HG03565 (cell line): ENCODE measurements at regions not wholly inside any gene's neighbourhood (a gene's known extent, or its start where the extent isn't known, plus 50 kb on each side); places are given as distances from the start of the nearest gene placed in this dataset.
A peak's percentile ranks its signal among the peaks of the same experiment; 100 is the strongest.

Experiments used
- ATAC-seq: cut with Tn5 transposase; IDR thresholded peaks from one replicate; pipeline ENCODE4 v1.9.1; 2021; ENCODE audit warnings: mild to moderate bottlenecking, moderate library complexity; ENCODE audit not compliant: unreplicated experiment

- ATAC-seq = no peak
Observed at GRCh38 chr19:34305221-34306083, 51.1 kb downstream of the GARRE1 start.

DNA sequence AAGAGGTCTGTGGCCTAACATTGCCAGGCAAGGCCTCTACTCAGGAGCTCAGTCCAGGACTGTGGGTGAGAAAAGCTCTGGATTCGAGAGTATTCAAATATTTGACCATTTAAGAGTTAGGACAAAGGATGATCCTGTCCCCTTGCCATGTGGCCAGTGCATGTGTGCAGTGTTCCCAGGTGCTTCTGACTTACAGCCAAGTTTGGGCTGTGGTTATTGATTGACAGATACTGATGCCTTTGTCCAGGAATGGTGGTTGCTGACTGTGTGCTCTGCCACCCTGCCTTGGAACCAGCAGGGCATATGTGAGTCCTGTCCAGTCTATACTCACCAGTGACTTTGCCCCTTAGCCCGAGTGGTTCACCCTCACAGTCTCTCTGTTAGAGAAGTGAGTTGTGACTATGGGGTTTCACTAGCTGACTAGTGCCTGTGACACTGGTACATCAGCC lies 51.9 kb downstream of the GARRE1 start:
- ATAC-seq = no peak

- no peak for ATAC-seq
Observed at GRCh38 chr19:34306824-34307223, 52.5 kb downstream of the GARRE1 start.

GRCh38 chr19:34308381-34309367 lies 54.3 kb downstream of the GARRE1 start:
- ATAC-seq = no peak

GRCh38 chr19:34309368-34310138 lies 55.2 kb downstream of the GARRE1 start:
- no peak for ATAC-seq

- no peak for ATAC-seq
Observed at GRCh38 chr19:34310494-34310981, 54.5 kb upstream of the GPI start.

DNA sequence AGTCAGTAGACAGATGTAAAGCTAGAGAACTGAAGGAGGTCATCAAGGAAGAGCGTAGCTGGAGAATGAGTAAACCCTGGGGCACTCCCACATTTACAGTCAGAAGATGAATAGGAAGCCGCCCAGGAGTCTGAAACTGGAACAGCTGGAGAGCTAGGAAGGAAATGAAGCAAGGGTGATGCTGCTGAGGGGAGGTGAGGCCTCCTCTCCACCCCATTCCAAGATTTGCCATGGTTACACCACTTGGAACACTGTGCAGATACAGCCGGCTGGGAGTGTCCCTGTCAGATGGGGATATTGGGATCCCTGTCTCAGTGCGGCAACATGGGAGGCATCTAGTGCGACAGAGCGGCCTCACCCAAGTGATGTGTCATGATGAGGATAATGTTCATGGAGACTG lies 51.8 kb upstream of the GPI start:
- ATAC-seq = no peak

- ATAC-seq = peak; percentile 63
Observed at GRCh38 chr19:34314437-34315313, 50.3 kb upstream of the GPI start.
